Esophagus muscularis mucosa (tissue), 3 donors: ENCODE measurements at regions not wholly inside any gene's neighbourhood (a gene's known extent, or its start where the extent isn't known, plus 50 kb on each side); places are given as distances from the start of the nearest gene placed in this dataset.

ENCODE experiments used
- CTCF ChIP-seq, 3 experiments: fragments of 200-600 bp in 2 of 3; fragments of 450-650 bp in 1 of 3; sonication (generic) in 2 of 3; IDR thresholded peaks; one replicate each; pipeline ENCODE4 v1.5.1; 2017 to 2019; ENCODE audit warnings: antibody characterized with exemption in 3 of 3, mild to moderate bottlenecking in 2 of 3, moderate library complexity in 1 of 3
- POLR2A ChIP-seq: fragments of 450-650 bp; IDR thresholded peaks from one replicate; pipeline ENCODE4 v1.6.1; 2017; ENCODE audit warnings: antibody characterized with exemption, moderate library complexity, mild to moderate bottlenecking, low read depth

GRCh38 chr11:111157571-111157970 is 88.0 kb upstream of the POU2AF2 start:
- TF ChIP-seq CTCF (IDR thresholded peaks at IDR 0.05), result no peak
- TF ChIP-seq POLR2A, result no peak
